H1 (cell line): ENCODE measurements at regions not wholly inside any gene's neighbourhood (a gene's known extent, or its start where the extent isn't known, plus 50 kb on each side); places are given as distances from the start of the nearest gene placed in this dataset.

Experiments
- BRCA1 ChIP-seq: IDR thresholded peaks from 2 replicates; pipeline ENCODE4 v1.6.1; 2012; ENCODE audit warnings: low read depth, low read length, improper control_type of control experiment
- CTCF ChIP-seq, 3 experiments: IDR thresholded peaks; 1 replicate in 2 of 3; 2 replicates in 1 of 3; pipeline versions ENCODE4 v1.5.1 to v1.6.1; 2011; ENCODE audit warnings: low read length in 3 of 3, mild to moderate bottlenecking in 3 of 3, inconsistent platforms in 2 of 3, low read depth in 1 of 3, moderate library complexity in 1 of 3; ENCODE audit not compliant: insufficient read depth in 1 of 3; ENCODE audit errors: control extremely low read depth in 1 of 3
- FOSL1 ChIP-seq: IDR thresholded peaks from 2 replicates; pipeline ENCODE4 v1.6.1; 2011; ENCODE audit warnings: mild to moderate bottlenecking, low read depth, low read length, moderate library complexity; ENCODE audit not compliant: insufficient read depth
- JUND ChIP-seq: IDR thresholded peaks from 2 replicates; pipeline ENCODE4 v1.6.1; 2011; ENCODE audit warnings: mild to moderate bottlenecking, improper control_type of control experiment, low read length
- POLR2A ChIP-seq, 2 experiments: IDR thresholded peaks; 1 replicate in 1 of 2; 2 replicates in 1 of 2; pipeline ENCODE4 v1.6.1; 2011; ENCODE audit warnings: low read depth in 2 of 2, low read length in 2 of 2, mild to moderate bottlenecking in 2 of 2; ENCODE audit errors: control extremely low read depth in 1 of 2
- RFX5 ChIP-seq: IDR thresholded peaks from 2 replicates; pipeline ENCODE4 v1.6.1; 2011; ENCODE audit warnings: low read depth, low read length, improper control_type of control experiment, borderline replicate concordance
- SUZ12 ChIP-seq: fragments of 200-600 bp; sonication (generic); IDR thresholded peaks from 2 replicates; pipeline ENCODE4 v1.6.1; 2012; ENCODE audit warnings: mild to moderate bottlenecking, inconsistent platforms, low read length, moderate library complexity, mixed read lengths
- TCF12 ChIP-seq: IDR thresholded peaks from 2 replicates; pipeline ENCODE4 v1.6.1; 2011; ENCODE audit warnings: low read depth, mild to moderate bottlenecking, low read length

- TF ChIP-seq FOSL1: no peak
- TF ChIP-seq SUZ12: no peak
- no peak for TF ChIP-seq POLR2A (IDR thresholded peaks at IDR 0.05; ENCODE audit: control extremely low read depth in 1 of 2, low read depth in 2 of 2, low read length in 2 of 2)
- no peak for TF ChIP-seq BRCA1
- TF ChIP-seq CTCF (IDR thresholded peaks at IDR 0.05; ENCODE audit: control extremely low read depth in 1 of 3, insufficient read depth in 1 of 3, low read depth in 1 of 3, low read length in 3 of 3): no peak
- no peak for TF ChIP-seq JUND
- TF ChIP-seq TCF12: no peak
- TF ChIP-seq RFX5: no peak
These were observed 115.6 kb upstream of the SHH start for GRCh38 chr7:155927905-155928304.
